ENCODE measurements at regions not wholly inside any gene's neighbourhood (a gene's known extent, or its start where the extent isn't known, plus 50 kb on each side); places are given as distances from the start of the nearest gene placed in this dataset.

DNA sequence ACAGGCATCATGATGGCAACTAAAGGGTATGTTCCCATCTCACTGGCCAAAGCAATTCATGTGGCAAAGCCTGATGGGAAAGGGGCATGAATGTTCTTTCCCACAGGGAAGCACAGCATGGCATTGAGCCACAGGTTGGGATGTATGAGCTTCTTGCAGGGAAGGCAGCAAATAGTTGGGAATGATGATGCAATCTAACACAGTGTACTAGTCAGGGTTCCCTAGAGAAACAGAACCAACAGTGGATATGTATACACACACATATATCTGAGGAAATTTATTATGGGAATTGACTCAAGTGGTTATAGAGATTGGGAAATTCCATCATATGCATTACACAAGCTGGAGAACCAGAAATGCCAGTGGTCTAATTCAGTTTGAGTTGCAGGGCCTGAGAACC is 253.6 kb upstream of the NPVF start:
- H3K4me3 ChIP-seq (ENCODE audit: low read length), result no peak overlapping the region
- peak; percentile 5 for DNase-seq (ENCODE audit: low read depth)
- TF ChIP-seq, protein P1, sequence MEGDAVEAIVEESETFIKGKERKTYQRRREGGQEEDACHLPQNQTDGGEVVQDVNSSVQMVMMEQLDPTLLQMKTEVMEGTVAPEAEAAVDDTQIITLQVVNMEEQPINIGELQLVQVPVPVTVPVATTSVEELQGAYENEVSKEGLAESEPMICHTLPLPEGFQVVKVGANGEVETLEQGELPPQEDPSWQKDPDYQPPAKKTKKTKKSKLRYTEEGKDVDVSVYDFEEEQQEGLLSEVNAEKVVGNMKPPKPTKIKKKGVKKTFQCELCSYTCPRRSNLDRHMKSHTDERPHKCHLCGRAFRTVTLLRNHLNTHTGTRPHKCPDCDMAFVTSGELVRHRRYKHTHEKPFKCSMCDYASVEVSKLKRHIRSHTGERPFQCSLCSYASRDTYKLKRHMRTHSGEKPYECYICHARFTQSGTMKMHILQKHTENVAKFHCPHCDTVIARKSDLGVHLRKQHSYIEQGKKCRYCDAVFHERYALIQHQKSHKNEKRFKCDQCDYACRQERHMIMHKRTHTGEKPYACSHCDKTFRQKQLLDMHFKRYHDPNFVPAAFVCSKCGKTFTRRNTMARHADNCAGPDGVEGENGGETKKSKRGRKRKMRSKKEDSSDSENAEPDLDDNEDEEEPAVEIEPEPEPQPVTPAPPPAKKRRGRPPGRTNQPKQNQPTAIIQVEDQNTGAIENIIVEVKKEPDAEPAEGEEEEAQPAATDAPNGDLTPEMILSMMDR (conservative IDR thresholded peaks at IDR 0.05; ENCODE audit: low read length), result no peak

DNA sequence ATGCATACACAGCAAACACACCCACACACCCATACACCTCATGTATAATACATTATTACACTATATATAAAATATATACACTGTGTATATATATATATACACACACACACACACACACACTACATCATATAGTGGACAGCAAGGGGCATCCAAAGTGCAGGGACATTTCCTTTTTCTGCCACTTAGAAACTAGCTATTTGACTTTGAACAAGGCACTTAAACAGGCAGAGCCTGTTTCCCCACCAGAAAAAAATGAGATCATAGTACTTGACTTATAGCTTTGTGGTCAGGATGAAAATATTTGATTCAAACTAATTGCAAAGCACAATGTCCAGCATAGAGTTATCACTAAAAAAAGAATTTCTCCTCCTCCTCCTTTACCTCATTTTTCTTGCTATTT is 254.3 kb upstream of the NPVF start:
- no peak overlapping the region for H3K4me3 ChIP-seq (ENCODE audit: low read length)
- TF ChIP-seq, protein P1 (conservative IDR thresholded peaks at IDR 0.05; ENCODE audit: low read length), result no peak
- no peak for DNase-seq (ENCODE audit: low read depth)

DNA sequence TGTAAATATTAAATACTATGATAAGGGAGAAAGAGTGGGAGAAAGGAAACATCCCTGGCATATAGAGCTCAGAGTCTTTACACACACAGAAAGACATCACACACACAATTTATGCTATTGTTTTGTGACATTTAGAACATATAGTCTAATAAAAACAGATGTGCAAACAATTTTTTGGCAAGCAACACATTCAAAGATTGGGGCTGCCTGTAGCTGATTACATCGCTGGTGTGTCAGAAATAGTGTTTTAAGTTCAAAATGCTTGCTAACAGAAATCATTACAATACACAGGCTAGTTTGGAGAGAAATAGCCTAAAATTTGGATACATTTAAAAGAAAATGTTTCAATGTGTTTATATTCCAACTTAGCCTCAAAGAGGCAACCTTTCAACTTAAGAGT is 256.7 kb upstream of the NPVF start:
- H3K4me3 ChIP-seq (ENCODE audit: low read length), result no peak overlapping the region
- TF ChIP-seq, protein P1 (conservative IDR thresholded peaks at IDR 0.05; ENCODE audit: low read length), result no peak
- no peak for DNase-seq (ENCODE audit: low read depth)

DNA sequence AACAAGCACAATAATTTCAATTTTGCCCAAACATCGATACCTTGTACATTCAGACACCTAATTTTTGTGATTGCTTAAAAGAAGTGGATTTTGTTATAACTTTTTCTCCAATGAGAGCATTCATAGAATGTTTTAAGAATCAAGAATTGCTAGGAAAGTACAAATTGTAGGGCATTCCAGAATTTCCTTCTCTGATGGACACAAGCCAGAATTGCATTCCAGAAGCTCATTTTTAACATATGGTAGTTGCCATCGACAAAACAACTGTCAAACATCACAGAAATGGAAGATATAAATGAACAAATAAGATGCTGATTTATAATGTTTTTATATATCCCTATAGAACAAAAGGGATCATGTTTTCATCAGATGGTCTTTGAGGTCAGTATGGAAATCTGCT is 258.4 kb upstream of the NPVF start:
- TF ChIP-seq, protein P1 (conservative IDR thresholded peaks at IDR 0.05; ENCODE audit: low read length), result no peak

DNA sequence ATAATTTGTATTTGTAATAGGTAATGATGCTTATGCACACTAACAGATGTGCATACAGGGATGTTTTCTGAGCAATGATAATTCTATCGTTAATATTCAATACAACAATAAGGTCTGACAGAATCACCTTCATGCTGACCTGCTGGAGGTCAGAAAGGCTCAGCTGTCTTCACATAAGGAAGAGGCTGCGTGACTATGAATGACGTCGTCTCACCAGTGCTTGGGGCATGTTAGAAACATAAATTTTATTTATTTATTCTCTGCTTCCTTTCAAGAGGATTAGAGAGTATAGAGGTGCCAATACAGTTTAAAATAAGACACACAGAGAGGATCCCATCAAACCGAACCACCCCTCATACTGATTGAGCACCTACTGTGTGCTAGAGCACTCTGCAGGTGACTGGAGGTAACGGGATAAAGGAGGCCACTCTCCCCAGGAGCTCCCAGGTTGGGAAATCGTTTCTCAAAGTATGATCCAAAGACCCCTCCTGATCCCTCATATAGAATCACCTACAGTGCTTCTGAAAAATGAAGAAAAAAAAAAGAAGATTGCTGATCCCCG is 265.6 kb upstream of the NPVF start:
- H3K4me3 ChIP-seq (ENCODE audit: low read length), result no peak overlapping the region
- TF ChIP-seq, protein P1 (conservative IDR thresholded peaks at IDR 0.05; ENCODE audit: low read length), result no peak
- DNase-seq (ENCODE audit: low read depth), result no peak

More for the DNA sequence above, 258.4 kb upstream of the NPVF start:
- DNase-seq (ENCODE audit: low read depth), result no peak
- no peak overlapping the region for H3K4me3 ChIP-seq (ENCODE audit: low read length)

DNA sequence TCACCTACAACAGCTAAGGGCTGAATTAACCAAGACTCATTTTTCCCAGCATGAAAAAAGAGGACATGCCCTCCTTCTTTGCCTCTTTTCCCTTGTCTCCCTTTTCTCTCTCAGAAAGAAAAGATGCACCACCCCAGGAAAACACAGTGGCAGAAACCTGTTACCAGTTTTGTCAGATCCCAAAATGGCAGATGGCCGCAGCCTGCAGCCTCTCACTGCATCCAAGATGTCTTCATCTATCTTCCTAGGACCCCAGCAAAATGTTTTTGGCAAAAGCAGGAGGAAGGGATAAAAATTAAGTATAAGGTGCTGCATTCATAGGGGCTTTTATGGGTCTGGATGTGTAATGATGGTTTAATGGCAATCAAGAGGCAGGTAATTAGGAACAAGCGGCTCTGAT is 266.6 kb upstream of the NPVF start:
- TF ChIP-seq, protein P1 (conservative IDR thresholded peaks at IDR 0.05; ENCODE audit: low read length), result no peak
- DNase-seq (ENCODE audit: low read depth), result no peak
- H3K4me3 ChIP-seq (ENCODE audit: low read length), result no peak overlapping the region

DNA sequence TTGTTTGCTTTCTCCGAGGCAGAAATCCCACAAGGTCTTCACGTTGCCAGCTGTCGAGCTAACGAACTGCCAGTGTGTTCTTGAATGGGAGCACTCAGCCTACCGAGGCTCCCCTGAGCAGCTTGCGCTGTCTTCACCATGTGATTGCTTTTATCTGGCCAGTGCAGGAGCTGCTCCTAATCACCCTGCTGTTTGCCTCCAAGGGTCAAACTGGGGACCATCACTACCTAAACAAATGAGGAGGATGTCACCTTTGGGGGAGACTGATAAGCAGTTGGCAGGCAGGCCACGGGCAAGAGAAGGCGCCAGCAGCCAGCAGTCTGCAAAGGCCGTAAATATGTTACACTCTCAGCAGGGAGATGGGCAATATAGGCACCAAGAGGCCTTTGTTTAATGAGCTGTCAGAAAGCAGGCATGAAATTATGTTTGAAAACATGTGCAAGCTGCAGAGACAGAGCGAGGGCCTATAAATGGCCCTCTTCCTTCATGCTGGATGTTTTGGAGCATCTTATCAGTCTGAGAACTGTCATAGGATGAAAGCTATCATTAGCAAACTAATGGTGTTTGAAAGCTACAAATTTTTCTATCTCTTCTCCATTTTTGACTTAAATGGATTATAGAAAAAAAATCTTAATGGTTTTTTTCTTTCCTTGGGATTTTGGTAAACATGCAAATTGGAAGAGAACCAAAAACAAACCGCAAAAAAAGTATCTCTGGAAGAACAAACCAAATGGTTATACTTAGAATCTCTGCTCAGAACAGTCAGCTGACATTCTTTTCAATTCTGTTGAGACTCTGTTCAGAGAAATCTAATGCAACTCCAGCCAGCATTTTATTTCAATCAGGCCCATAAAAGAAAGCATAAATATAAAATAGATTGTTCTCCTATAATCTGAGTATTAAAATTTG is 267.3 kb upstream of the NPVF start:
- H3K4me3 ChIP-seq (ENCODE audit: low read length), result no peak overlapping the region
- TF ChIP-seq, protein P1 (conservative IDR thresholded peaks at IDR 0.05; ENCODE audit: low read length), result no peak

More for the DNA sequence above, 267.3 kb upstream of the NPVF start:
- no peak for DNase-seq (ENCODE audit: low read depth)
